ENCODE measurements at regions not wholly inside any gene's neighbourhood (a gene's known extent, or its start where the extent isn't known, plus 50 kb on each side); places are given as distances from the start of the nearest gene placed in this dataset.

GRCh38 chr14:97058074-97058467 is 260.9 kb downstream of the VRK1 start:
- DNase-seq: no peak
- H3K27ac Mint-ChIP-seq (ENCODE audit: unreplicated experiment): peak overlapping the region; percentile 60
- TF ChIP-seq, protein P1, sequence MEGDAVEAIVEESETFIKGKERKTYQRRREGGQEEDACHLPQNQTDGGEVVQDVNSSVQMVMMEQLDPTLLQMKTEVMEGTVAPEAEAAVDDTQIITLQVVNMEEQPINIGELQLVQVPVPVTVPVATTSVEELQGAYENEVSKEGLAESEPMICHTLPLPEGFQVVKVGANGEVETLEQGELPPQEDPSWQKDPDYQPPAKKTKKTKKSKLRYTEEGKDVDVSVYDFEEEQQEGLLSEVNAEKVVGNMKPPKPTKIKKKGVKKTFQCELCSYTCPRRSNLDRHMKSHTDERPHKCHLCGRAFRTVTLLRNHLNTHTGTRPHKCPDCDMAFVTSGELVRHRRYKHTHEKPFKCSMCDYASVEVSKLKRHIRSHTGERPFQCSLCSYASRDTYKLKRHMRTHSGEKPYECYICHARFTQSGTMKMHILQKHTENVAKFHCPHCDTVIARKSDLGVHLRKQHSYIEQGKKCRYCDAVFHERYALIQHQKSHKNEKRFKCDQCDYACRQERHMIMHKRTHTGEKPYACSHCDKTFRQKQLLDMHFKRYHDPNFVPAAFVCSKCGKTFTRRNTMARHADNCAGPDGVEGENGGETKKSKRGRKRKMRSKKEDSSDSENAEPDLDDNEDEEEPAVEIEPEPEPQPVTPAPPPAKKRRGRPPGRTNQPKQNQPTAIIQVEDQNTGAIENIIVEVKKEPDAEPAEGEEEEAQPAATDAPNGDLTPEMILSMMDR (IDR thresholded peaks at IDR 0.05; ENCODE audit: partially characterized antibody, unreplicated experiment): no peak
- H3K36me3 Mint-ChIP-seq (ENCODE audit: unreplicated experiment): peaks cover 7% of the 10 kb centered on the region
- H3K4me1 Mint-ChIP-seq (ENCODE audit: low read depth, unreplicated experiment): peaks cover 20% of the 10 kb centered on the region
- H3K9me3 Mint-ChIP-seq (ENCODE audit: unreplicated experiment): peaks cover 5% of the 10 kb centered on the region
- H3K27me3 Mint-ChIP-seq (ENCODE audit: unreplicated experiment): no peaks in the 10 kb centered on the region
- H3K4me3 Mint-ChIP-seq (ENCODE audit: unreplicated experiment): no peak overlapping the region

DNA sequence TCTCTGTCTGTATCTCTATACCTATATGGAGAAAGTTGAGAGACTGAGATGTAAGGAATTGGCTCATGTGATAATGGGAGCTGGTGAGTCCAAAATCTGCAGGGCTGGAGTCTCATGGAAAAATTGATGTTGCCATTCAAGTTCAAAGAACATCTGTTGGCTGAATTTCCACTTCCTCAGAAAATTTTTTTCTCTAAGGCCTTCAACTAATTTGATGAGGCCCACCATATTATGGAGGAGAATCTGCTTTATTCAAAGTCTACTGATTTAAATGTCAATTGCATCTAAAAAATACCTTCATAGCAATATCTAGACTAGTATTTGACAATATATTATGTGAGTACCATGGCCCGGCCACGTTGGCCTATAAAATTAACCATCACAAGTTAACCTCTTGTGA is 261.4 kb downstream of the VRK1 start:
- Mint-ChIP-seq H3K27ac (ENCODE audit: unreplicated experiment) (peak overlapping the region; percentile 60), H3K36me3 (ENCODE audit: unreplicated experiment) (peaks cover 7% of the 10 kb centered on the region), H3K27me3 (ENCODE audit: unreplicated experiment) (no peaks in the 10 kb centered on the region), H3K4me1 (ENCODE audit: low read depth, unreplicated experiment) (peaks cover 20% of the 10 kb centered on the region), H3K4me3 (ENCODE audit: unreplicated experiment) (no peak overlapping the region), H3K9me3 (ENCODE audit: unreplicated experiment) (peaks cover 6% of the 10 kb centered on the region)
- TF ChIP-seq, protein P1 (IDR thresholded peaks at IDR 0.05; ENCODE audit: partially characterized antibody, unreplicated experiment): no peak
- DNase-seq: no peak

DNA sequence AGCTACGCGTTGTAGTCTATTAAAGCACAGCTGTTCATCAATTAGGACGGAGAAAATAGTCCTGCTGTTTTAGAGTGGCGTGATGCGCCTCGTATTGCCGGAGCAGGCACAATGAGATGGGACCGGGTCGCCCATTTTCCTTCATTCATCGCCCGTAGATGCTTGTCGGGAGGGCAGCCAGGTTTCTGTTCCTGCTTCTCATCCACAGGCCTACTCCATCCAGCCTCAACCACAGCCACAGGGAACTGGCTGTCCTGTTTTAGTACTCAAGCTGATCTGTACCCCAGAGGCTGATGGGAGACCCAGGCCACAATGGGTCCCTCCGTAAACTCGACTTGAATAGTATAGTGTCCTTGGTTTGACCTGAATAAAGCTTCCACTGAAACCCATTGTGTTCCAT is 264.0 kb downstream of the VRK1 start:
- peaks cover 6% of the 10 kb centered on the region for H3K9me3 Mint-ChIP-seq (ENCODE audit: unreplicated experiment)
- TF ChIP-seq, protein P1 (IDR thresholded peaks at IDR 0.05; ENCODE audit: partially characterized antibody, unreplicated experiment): no peak
- H3K27ac Mint-ChIP-seq (ENCODE audit: unreplicated experiment): no peak overlapping the region
- H3K27me3 Mint-ChIP-seq (ENCODE audit: unreplicated experiment): peaks cover 2% of the 10 kb centered on the region
- no peak for DNase-seq
- H3K36me3 Mint-ChIP-seq (ENCODE audit: unreplicated experiment): peaks cover 7% of the 10 kb centered on the region
- H3K4me3 Mint-ChIP-seq (ENCODE audit: unreplicated experiment): no peak overlapping the region
- peaks cover 10% of the 10 kb centered on the region for H3K4me1 Mint-ChIP-seq (ENCODE audit: low read depth, unreplicated experiment)

DNA sequence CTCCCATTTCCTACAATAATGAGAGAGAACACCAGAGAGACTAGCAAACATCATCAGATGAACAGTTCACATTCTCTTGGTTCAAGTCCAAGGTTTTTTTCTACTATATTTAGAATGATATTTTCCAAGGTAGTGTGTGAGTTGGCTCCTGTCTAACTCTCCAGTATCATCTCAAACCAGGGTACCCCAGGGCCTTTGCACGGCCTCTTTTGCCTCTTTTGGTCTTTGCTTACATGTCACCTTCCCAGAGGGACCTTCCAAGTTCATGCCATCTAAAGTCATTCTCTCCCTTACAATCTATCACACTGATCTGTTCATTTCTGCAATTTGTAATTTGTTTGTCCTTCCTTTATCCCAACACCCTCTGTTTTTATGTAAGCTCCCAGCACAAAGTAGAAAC is 264.5 kb downstream of the VRK1 start:
- Mint-ChIP-seq H3K27ac (ENCODE audit: unreplicated experiment) (no peak overlapping the region), H3K4me3 (ENCODE audit: unreplicated experiment) (peak overlapping the region; percentile 44), H3K36me3 (ENCODE audit: unreplicated experiment) (peaks cover 7% of the 10 kb centered on the region), H3K4me1 (ENCODE audit: low read depth, unreplicated experiment) (peaks cover 10% of the 10 kb centered on the region), H3K27me3 (ENCODE audit: unreplicated experiment) (peaks cover 2% of the 10 kb centered on the region), H3K9me3 (ENCODE audit: unreplicated experiment) (peaks cover 6% of the 10 kb centered on the region)
- TF ChIP-seq, protein P1 (IDR thresholded peaks at IDR 0.05; ENCODE audit: partially characterized antibody, unreplicated experiment): no peak
- no peak for DNase-seq

GRCh38 chr14:97065305-97066067 is 268.3 kb downstream of the VRK1 start:
- no peak for DNase-seq
- Mint-ChIP-seq H3K4me3 (ENCODE audit: unreplicated experiment) (no peak overlapping the region), H3K27me3 (ENCODE audit: unreplicated experiment) (peaks cover 3% of the 10 kb centered on the region), H3K27ac (ENCODE audit: unreplicated experiment) (no peak overlapping the region), H3K4me1 (ENCODE audit: low read depth, unreplicated experiment) (no peaks in the 10 kb centered on the region), H3K9me3 (ENCODE audit: unreplicated experiment) (peaks cover 2% of the 10 kb centered on the region), H3K36me3 (ENCODE audit: unreplicated experiment) (peaks cover 7% of the 10 kb centered on the region)
- TF ChIP-seq, protein P1 (IDR thresholded peaks at IDR 0.05; ENCODE audit: partially characterized antibody, unreplicated experiment): no peak
